GM12872 (cell line): ENCODE measurements at regions not wholly inside any gene's neighbourhood (a gene's known extent, or its start where the extent isn't known, plus 50 kb on each side); places are given as distances from the start of the nearest gene placed in this dataset.

Experiments
- TF ChIP-seq, protein P1 (sequence below): IDR thresholded peaks from 3 replicates; pipeline ENCODE4 v1.5.1; 2011; ENCODE audit warnings: low read depth, mild to moderate bottlenecking, low read length, moderate library complexity; ENCODE audit not compliant: insufficient read depth

DNA sequence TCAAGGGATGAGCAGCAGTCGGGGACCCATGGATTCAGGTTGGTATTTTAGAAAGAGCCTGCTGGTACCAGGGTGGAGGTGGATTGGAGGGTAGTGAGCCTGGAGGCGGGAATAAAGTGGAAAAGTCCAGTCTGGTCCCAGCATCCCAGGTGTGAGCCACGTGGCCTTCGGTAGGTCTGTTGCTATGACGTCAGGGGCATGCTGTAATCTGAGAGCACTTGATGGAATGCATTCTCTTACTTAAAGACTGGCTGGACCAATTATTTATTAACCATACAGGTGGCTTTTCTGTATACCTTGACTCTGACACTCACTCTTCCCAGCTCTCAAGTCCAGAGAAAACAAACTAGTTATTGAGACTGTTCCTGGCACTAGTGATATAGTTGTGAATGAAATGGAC lies 389.9 kb upstream of the RGMA start:
- TF ChIP-seq, protein P1, sequence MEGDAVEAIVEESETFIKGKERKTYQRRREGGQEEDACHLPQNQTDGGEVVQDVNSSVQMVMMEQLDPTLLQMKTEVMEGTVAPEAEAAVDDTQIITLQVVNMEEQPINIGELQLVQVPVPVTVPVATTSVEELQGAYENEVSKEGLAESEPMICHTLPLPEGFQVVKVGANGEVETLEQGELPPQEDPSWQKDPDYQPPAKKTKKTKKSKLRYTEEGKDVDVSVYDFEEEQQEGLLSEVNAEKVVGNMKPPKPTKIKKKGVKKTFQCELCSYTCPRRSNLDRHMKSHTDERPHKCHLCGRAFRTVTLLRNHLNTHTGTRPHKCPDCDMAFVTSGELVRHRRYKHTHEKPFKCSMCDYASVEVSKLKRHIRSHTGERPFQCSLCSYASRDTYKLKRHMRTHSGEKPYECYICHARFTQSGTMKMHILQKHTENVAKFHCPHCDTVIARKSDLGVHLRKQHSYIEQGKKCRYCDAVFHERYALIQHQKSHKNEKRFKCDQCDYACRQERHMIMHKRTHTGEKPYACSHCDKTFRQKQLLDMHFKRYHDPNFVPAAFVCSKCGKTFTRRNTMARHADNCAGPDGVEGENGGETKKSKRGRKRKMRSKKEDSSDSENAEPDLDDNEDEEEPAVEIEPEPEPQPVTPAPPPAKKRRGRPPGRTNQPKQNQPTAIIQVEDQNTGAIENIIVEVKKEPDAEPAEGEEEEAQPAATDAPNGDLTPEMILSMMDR, result no peak

DNA sequence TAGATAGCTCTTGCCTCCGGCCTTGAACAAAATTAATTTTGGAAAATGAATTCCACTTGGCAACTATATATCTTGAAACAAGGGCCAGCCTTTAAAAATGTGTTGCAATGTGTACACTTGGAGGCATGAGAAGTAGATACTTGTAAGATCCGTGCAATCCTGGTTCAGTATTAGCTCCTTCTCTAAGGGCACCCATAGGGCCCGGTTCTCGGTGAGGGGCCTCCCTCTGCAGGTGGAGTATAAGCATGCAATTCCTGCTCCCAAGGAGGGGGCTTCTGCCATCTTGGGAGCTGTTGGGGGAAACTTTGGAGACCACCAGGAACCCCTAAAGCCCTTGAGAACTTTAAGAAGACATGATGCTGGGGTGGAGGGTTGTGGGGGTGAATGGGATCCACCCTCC lies 388.7 kb upstream of the RGMA start:
- TF ChIP-seq, protein P1, result no peak

DNA sequence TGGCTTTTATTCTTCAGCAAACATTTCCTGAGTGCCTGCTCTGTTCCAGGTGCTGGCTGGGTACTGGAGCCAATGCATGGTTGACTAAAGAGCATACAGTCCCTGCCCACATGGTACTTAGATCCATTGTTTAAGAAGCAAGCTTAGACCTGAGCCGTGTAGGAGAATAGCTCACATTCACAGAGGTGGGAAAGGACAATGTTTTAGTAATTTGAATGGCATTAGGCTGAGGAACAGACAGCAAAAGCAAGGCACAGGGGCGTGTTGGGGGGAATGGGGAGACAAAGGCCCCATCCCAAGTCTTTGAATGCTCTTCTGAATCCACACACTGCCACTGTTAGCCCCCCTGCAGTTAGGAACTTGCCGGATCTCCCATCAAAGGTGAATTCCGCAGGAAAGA lies 388.2 kb upstream of the RGMA start:
- TF ChIP-seq, protein P1, result no peak

GRCh38 chr15:93476491-93477177 lies 387.6 kb upstream of the RGMA start:
- TF ChIP-seq, protein P1, result no peak

DNA sequence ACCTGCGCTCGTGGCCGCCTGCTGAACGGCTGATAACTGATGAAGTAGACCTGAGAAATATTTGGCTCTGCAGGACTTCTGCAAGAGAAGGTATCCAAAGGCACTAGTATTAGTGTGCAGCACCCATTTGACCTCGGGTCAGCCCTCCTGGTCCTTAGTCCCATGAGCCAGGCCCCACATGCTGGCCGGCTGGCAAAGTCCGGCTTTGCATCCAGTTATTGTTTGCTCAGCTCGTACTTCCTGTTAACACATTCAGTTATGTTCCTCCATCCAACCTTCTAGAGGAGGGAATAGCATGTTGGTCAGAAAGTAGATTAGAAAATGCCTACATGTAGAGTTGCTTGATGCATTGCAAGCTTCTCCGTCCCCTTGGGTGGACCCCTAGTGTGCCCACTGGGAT lies 385.7 kb upstream of the RGMA start:
- TF ChIP-seq, protein P1, result no peak

GRCh38 chr15:93469994-93470393 lies 381.0 kb upstream of the RGMA start:
- TF ChIP-seq, protein P1, result no peak

GRCh38 chr15:93467337-93467736 lies 378.3 kb upstream of the RGMA start:
- TF ChIP-seq, protein P1, result no peak

DNA sequence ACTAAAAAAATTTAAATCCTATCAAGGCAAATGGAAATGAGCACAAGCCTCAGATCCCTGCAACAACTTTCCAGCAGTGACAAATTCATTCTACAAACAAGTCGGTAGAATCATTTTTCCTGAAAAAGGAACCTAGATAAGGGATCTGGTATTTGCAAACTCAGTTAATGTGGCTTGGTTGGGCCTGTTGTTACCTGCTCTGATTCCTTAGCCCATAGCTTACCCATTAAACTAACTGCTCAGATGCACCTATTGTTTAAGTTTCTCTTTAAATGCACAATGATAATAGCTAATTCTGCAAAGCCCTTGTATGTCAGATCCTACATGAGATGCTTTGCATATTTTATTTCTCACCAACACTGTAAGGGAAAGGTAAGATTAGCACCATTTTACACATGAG lies 377.4 kb upstream of the RGMA start:
- TF ChIP-seq, protein P1, result no peak
